ENCODE measurements at regions not wholly inside any gene's neighbourhood (a gene's known extent, or its start where the extent isn't known, plus 50 kb on each side); places are given as distances from the start of the nearest gene placed in this dataset.
"Not testable (repeated sequence)": the region's sequence is repeated elsewhere in the genome, so short reads cannot be mapped to it uniquely, and the experiment has no call there.

DNA sequence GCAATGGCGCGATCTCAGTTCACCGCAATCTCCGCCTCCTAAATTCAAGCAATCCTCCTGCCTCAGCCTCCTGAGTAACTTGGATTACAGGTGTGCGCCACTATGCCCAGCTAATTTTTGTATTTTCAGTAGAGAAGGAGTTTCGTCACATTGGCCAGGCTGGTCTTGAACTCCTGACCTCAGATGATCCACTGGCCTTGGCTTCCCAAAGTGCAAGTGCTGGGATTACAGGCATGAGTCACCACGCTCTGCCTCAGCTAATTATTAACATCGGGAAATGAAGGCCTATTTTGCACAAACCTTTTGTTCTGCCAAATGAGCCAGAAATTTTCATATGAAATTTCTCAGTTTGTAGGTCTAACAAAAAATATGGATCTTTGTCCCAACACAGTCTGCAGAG is 106.7 kb upstream of the ODAD2 start:
- H3K4me1 ChIP-seq (ENCODE audit: control insufficient read depth, insufficient read depth, low read length) = no peaks in the 10 kb centered on the region
- no peaks in the 10 kb centered on the region for H3K27me3 ChIP-seq (ENCODE audit: control insufficient read depth in 1 of 2, insufficient read depth in 2 of 2, low read length in 2 of 2)

DNA sequence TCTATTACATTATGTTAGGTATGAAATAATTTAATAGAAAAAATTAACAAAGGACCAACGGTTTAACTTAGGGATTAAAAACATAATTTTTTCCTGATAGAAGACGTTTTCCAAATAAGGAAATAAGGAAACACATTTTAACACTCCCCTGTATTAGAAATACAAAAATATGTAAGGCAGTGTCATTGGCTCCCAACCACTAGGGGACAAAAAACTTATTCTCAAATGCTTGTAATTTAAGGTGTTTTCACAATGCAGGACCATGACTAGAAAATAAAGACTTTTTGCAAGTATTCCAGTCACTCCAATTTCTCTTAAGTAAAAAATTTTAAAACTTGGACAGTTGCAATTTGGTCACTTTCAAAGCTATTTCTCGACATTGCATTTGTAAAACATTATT is 98.8 kb upstream of the ODAD2 start:
- Histone ChIP-seq H3K36me3 (ENCODE audit: control insufficient read depth in 2 of 2, insufficient read depth in 2 of 2, low read length in 2 of 2) (peaks cover 0 to 3% of the 10 kb centered on the region in 2 donors), H3K9me3 (ENCODE audit: control insufficient read depth in 2 of 2, low read length in 2 of 2) (no peaks in the 10 kb centered on the region), H3K9ac (ENCODE audit: low read length in 2 of 2) (no peak overlapping the region), H3K27me3 (ENCODE audit: control insufficient read depth in 1 of 2, insufficient read depth in 2 of 2, low read length in 2 of 2) (no peaks in the 10 kb centered on the region), H3K4me1 (ENCODE audit: control insufficient read depth, insufficient read depth, low read length) (no peaks in the 10 kb centered on the region), H3K4me3 (ENCODE audit: low read length in 2 of 2) (no peak overlapping the region), H3K27ac (ENCODE audit: low read length) (no peak overlapping the region)

More for the DNA sequence above, 106.7 kb upstream of the ODAD2 start:
- H3K27ac ChIP-seq (ENCODE audit: low read length) = no peak overlapping the region
- H3K9ac ChIP-seq (ENCODE audit: low read length in 2 of 2) = no peak overlapping the region
- peaks cover 3 to 9% of the 10 kb centered on the region in 2 donors for H3K36me3 ChIP-seq (ENCODE audit: control insufficient read depth in 2 of 2, insufficient read depth in 2 of 2, low read length in 2 of 2)
- H3K4me3 ChIP-seq (ENCODE audit: low read length in 2 of 2) = no peak overlapping the region
- no peaks in the 10 kb centered on the region for H3K9me3 ChIP-seq (ENCODE audit: control insufficient read depth in 2 of 2, low read length in 2 of 2)

DNA sequence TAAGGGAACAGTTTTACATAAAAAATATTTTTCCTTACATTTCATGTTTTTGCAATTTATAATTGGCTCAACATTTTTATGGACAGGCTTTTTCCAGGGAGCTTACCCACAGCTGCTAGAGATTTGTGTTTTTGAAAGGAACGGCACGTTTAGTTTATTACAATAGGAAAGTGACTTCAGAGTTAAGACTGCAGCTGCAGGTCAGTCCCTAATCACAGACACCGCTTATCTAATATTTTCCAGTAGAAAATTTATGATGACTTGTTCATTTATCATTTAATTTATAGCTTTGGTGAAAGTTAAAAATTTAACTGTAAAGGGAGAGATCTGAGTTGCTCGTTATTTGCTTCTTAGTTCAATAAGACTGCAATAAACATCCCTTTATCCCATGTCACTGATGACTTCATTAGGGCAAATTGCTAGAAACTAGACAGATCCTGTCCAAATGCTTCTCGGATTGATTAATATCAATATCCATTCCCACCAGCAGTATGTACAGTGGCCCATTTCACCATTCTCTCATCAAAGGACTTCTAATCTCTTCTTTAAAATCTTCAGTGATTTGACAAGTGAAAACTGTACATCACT is 97.0 kb upstream of the ODAD2 start:
- Histone ChIP-seq H3K4me1 (ENCODE audit: control insufficient read depth, insufficient read depth, low read length) (no peaks in the 10 kb centered on the region), H3K9me3 (ENCODE audit: control insufficient read depth in 2 of 2, low read length in 2 of 2) (no peaks in the 10 kb centered on the region), H3K27ac (ENCODE audit: low read length) (no peak overlapping the region), H3K36me3 (ENCODE audit: control insufficient read depth in 2 of 2, insufficient read depth in 2 of 2, low read length in 2 of 2) (peaks cover 0 to 3% of the 10 kb centered on the region in 2 donors), H3K9ac (ENCODE audit: low read length in 2 of 2) (no peak overlapping the region), H3K27me3 (ENCODE audit: control insufficient read depth in 1 of 2, insufficient read depth in 2 of 2, low read length in 2 of 2) (no peaks in the 10 kb centered on the region), H3K4me3 (ENCODE audit: low read length in 2 of 2) (no peak overlapping the region)

DNA sequence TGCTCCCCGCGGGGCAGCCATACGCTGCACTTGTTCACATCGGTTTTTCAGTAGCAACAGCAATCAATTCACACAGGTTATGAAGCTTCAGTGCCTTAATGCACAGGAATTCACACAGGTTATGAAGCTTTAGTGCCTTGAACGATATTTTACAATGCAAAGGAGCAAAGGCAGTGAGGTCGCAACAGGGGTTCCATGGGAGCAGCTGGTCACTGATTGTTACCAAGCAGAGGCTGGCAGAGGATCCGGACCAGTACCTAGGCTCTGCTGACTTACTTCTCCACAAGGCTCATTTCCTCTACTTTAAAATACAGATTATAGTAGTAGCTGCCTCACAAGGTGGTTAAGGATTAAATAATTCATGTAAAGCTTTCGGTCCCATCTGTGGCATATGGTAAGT is 95.2 kb upstream of the ODAD2 start:
- peaks cover 3% of the 10 kb centered on the region in 2 donors for H3K36me3 ChIP-seq (ENCODE audit: control insufficient read depth in 2 of 2, insufficient read depth in 2 of 2, low read length in 2 of 2)
- no peaks in the 10 kb centered on the region for H3K9me3 ChIP-seq (ENCODE audit: control insufficient read depth in 2 of 2, low read length in 2 of 2)
- no peak overlapping the region for H3K27ac ChIP-seq (ENCODE audit: low read length)

DNA sequence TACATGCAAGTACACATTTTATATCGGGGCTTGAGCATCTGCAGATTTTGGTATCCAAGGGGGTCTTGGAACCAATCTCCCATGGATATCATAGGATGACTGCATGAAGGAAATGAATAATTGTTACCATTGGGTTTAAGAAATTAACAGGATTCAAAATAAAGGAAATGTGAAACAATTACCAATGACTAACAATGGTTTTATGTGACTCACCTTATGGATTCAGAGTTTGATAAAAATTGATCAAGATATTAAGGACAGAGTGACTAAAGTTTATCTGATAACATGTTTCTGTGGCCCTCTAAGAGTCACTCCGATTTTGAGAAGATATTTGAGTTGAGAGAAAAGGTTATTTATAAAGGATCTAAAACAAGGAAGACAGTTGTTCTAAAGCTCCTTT is 93.0 kb upstream of the ODAD2 start:
- Histone ChIP-seq H3K9me3 (ENCODE audit: control insufficient read depth in 2 of 2, low read length in 2 of 2) (no peaks in the 10 kb centered on the region), H3K4me3 (ENCODE audit: low read length in 2 of 2) (no peak overlapping the region), H3K4me1 (ENCODE audit: control insufficient read depth, insufficient read depth, low read length) (no peaks in the 10 kb centered on the region), H3K27me3 (ENCODE audit: control insufficient read depth in 1 of 2, insufficient read depth in 2 of 2, low read length in 2 of 2) (no peaks in the 10 kb centered on the region), H3K36me3 (ENCODE audit: control insufficient read depth in 2 of 2, insufficient read depth in 2 of 2, low read length in 2 of 2) (peaks cover 14 to 17% of the 10 kb centered on the region in 2 donors), H3K9ac (ENCODE audit: low read length in 2 of 2) (no peak overlapping the region), H3K27ac (ENCODE audit: low read length) (no peak overlapping the region)

More for the DNA sequence above, 95.2 kb upstream of the ODAD2 start:
- H3K9ac ChIP-seq (ENCODE audit: low read length in 2 of 2) = no peak overlapping the region
- no peak overlapping the region for H3K4me3 ChIP-seq (ENCODE audit: low read length in 2 of 2)
- no peaks in the 10 kb centered on the region for H3K27me3 ChIP-seq (ENCODE audit: control insufficient read depth in 1 of 2, insufficient read depth in 2 of 2, low read length in 2 of 2)
- H3K4me1 ChIP-seq (ENCODE audit: control insufficient read depth, insufficient read depth, low read length) = no peaks in the 10 kb centered on the region

DNA sequence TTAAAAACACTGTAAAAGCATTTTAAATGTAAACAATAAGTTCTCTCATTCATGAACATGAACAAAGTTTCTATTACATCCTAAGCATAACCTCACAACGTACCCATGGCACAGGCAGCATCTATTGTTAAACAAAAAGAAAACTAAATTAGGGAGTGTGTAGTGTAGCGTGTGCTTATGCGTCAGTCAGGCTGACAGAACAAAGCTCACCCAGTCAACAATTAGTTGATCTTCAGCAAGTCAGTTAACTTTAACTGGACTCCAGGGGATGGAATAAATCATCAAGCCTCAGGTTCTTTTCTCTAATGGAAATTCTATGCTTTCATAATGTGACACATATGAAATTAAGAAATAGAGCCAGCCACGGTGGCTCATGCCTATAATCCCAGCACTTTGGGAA is 91.6 kb upstream of the ODAD2 start:
- H3K4me1 ChIP-seq (ENCODE audit: control insufficient read depth, insufficient read depth, low read length) = no peaks in the 10 kb centered on the region
- H3K27ac ChIP-seq (ENCODE audit: low read length) = no peak overlapping the region

DNA sequence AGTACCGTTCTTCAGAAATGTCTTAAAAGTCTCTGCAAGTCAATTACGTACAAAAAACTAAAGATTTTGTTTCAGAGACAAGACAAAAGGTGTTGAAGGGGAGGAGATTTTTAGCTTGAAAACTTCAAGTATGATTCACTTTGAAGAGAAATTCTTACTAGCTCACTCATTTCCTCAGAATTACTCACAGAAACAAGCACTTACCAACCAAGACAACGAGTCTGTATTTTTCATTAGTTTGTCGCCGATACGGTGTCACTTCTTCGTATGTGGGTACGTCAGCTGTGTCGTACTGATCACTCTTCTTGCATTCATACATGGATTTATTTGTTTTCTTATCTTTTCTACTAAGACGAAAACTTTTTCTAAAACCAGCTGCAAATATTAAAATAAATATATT is 90.6 kb upstream of the ODAD2 start:
- Histone ChIP-seq H3K4me3 (ENCODE audit: low read length in 2 of 2) (no peak overlapping the region), H3K9me3 (ENCODE audit: control insufficient read depth in 2 of 2, low read length in 2 of 2) (no peaks in the 10 kb centered on the region), H3K9ac (ENCODE audit: low read length in 2 of 2) (no peak overlapping the region), H3K4me1 (ENCODE audit: control insufficient read depth, insufficient read depth, low read length) (no peaks in the 10 kb centered on the region), H3K27me3 (ENCODE audit: control insufficient read depth in 1 of 2, insufficient read depth in 2 of 2, low read length in 2 of 2) (no peaks in the 10 kb centered on the region), H3K27ac (ENCODE audit: low read length) (no peak overlapping the region), H3K36me3 (ENCODE audit: control insufficient read depth in 2 of 2, insufficient read depth in 2 of 2, low read length in 2 of 2) (peaks cover 19 to 33% of the 10 kb centered on the region in 2 donors)

More for the DNA sequence above, 91.6 kb upstream of the ODAD2 start:
- Histone ChIP-seq H3K9ac (ENCODE audit: low read length in 2 of 2) (no peak overlapping the region), H3K36me3 (ENCODE audit: control insufficient read depth in 2 of 2, insufficient read depth in 2 of 2, low read length in 2 of 2) (peaks cover 17 to 23% of the 10 kb centered on the region in 2 donors), H3K27me3 (ENCODE audit: control insufficient read depth in 1 of 2, insufficient read depth in 2 of 2, low read length in 2 of 2) (no peaks in the 10 kb centered on the region), H3K9me3 (ENCODE audit: control insufficient read depth in 2 of 2, low read length in 2 of 2) (no peaks in the 10 kb centered on the region), H3K4me3 (ENCODE audit: low read length in 2 of 2) (no peak overlapping the region)

DNA sequence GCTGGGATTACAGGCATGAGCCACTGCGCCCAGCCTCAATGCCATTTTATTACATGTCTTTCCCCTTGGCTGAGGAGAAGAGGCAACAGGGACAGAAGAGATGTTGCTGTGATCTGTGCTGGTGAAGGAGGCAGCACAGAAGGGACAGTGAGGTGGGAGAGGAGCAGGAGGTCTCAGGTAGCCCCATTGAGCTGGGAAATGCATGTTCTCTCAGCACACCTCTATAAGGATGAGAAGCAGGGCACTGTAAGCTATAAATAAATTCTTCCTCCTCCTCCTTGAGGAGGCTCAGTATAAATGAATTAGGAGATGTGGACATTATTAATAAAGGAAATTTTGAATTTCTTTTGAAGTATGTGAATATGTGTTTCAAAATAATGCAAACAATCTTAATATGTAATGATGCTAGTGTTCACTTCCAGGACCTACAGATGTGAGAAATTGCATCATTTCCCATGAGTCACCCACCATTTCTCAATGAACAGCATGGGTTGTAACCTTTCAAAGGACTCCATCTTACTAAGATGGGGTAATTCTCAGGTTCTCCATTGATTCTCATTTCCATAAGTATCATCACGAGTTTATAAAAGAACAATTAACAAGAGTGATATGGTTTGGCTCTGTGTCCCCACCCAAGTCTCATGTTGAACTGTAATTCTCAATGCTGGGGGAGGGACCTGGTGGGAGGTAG is 88.9 kb upstream of the ODAD2 start:
- Histone ChIP-seq H3K9me3 (ENCODE audit: control insufficient read depth in 2 of 2, low read length in 2 of 2) (no peaks in the 10 kb centered on the region), H3K36me3 (ENCODE audit: control insufficient read depth in 2 of 2, insufficient read depth in 2 of 2, low read length in 2 of 2) (peaks cover 18 to 41% of the 10 kb centered on the region in 2 donors), H3K4me1 (ENCODE audit: control insufficient read depth, insufficient read depth, low read length) (no peaks in the 10 kb centered on the region), H3K9ac (ENCODE audit: low read length in 2 of 2) (no peak overlapping the region), H3K27ac (ENCODE audit: low read length) (no peak overlapping the region), H3K4me3 (ENCODE audit: low read length in 2 of 2) (no peak overlapping the region), H3K27me3 (ENCODE audit: control insufficient read depth in 1 of 2, insufficient read depth in 2 of 2, low read length in 2 of 2) (no peaks in the 10 kb centered on the region)

DNA sequence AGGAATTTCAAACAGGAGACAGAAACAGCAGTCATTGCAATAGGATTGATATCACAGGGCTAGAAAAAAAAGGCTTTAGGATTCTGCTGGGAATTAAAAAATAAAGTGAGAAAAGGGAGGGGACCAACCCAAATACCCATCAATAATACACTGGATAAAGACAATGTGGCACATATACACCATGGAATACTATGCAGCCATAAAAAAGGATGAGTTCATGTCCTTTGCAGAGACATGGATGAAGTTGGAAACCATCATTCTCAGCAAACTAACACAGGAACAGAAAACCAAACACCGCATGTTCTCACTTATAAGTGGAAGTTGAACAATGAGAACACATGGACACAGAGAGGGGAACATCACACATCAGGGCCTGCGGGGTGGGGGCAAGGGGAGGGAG is 86.9 kb upstream of the ODAD2 start:
- H3K9ac ChIP-seq (ENCODE audit: low read length in 2 of 2); H3K27ac ChIP-seq (ENCODE audit: low read length); H3K27me3 ChIP-seq (ENCODE audit: control insufficient read depth in 1 of 2, insufficient read depth in 2 of 2, low read length in 2 of 2); H3K4me3 ChIP-seq (ENCODE audit: low read length in 2 of 2); H3K9me3 ChIP-seq (ENCODE audit: control insufficient read depth in 2 of 2, low read length in 2 of 2); H3K4me1 ChIP-seq (ENCODE audit: control insufficient read depth, insufficient read depth, low read length): not testable (repeated sequence)
- peaks cover 18 to 42% of the 10 kb centered on the region in 2 donors for H3K36me3 ChIP-seq (ENCODE audit: control insufficient read depth in 2 of 2, insufficient read depth in 2 of 2, low read length in 2 of 2)

DNA sequence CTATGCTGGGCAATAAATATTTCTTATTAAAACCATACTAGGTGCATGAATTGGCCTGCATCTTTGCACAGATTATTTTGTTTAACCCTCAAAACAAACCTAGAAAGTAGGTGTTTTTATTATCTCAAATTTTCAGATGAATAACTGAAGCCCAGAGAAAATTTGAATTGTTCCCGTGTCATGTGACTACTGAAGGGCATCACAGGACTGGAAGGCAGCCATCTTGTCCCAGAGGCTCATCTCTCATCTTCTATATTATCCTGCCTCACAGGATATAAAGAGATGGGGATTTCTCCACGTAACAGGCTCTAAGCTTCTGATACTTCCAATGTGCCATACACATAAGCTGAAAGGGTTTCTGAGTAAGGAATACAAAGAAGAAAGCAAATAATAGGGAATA is 84.0 kb upstream of the ODAD2 start:
- no peak overlapping the region for H3K4me3 ChIP-seq (ENCODE audit: low read length in 2 of 2)
- no peaks in the 10 kb centered on the region for H3K27me3 ChIP-seq (ENCODE audit: control insufficient read depth in 1 of 2, insufficient read depth in 2 of 2, low read length in 2 of 2)
- H3K27ac ChIP-seq (ENCODE audit: low read length) = no peak overlapping the region
- no peaks in the 10 kb centered on the region for H3K4me1 ChIP-seq (ENCODE audit: control insufficient read depth, insufficient read depth, low read length)
- H3K36me3 ChIP-seq (ENCODE audit: control insufficient read depth in 2 of 2, insufficient read depth in 2 of 2, low read length in 2 of 2) = peaks cover 13 to 33% of the 10 kb centered on the region in 2 donors
- no peak overlapping the region for H3K9ac ChIP-seq (ENCODE audit: low read length in 2 of 2)
- no peaks in the 10 kb centered on the region for H3K9me3 ChIP-seq (ENCODE audit: control insufficient read depth in 2 of 2, low read length in 2 of 2)

DNA sequence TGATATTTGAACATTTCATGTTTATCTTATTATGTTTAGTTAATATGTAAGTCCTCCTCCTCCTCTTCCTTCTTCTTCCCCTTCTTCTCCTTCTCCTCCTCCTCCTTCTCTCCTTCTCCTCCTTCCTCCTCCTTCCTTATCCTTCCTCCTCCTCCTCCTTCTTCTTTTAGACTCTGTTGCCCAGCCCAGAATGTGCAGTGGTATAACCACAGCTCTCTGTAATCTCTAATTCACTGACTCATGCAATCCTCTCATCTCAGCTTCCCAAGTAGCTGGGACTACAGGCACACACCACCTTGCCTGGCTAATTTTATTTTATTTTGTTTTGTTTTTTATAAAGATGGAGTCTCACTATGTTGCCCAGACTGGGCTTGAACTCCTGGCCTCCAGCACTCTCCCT is 83.4 kb upstream of the ODAD2 start:
- Histone ChIP-seq H3K4me3 (ENCODE audit: low read length in 2 of 2) (no peak overlapping the region), H3K9me3 (ENCODE audit: control insufficient read depth in 2 of 2, low read length in 2 of 2) (no peaks in the 10 kb centered on the region), H3K27ac (ENCODE audit: low read length) (no peak overlapping the region), H3K36me3 (ENCODE audit: control insufficient read depth in 2 of 2, insufficient read depth in 2 of 2, low read length in 2 of 2) (peaks cover 9 to 28% of the 10 kb centered on the region in 2 donors), H3K27me3 (ENCODE audit: control insufficient read depth in 1 of 2, insufficient read depth in 2 of 2, low read length in 2 of 2) (no peaks in the 10 kb centered on the region), H3K9ac (ENCODE audit: low read length in 2 of 2) (no peak overlapping the region), H3K4me1 (ENCODE audit: control insufficient read depth, insufficient read depth, low read length) (no peaks in the 10 kb centered on the region)

Data from stomach smooth muscle (tissue), 2 donors.